IMR-90 (cell line): ENCODE measurements at regions not wholly inside any gene's neighbourhood (a gene's known extent, or its start where the extent isn't known, plus 50 kb on each side); places are given as distances from the start of the nearest gene placed in this dataset.

Experiments
- ATAC-seq: fragments of 200-7000 bp; cut with Tn5 transposase; 2 replicates; pipeline ENCODE4 v1.9.1; 2020; ENCODE audit warnings: low read depth, mild to moderate bottlenecking, moderate library complexity
- BruUV-seq: library from RNA; stranded (reverse); fragments of 400-500 nt; replicated peaks from 2 replicates; lab custom pipeline; 2021; lab: Mats Ljungman, UMichigan
- CTCF ChIA-PET: fragments of 300-600 bp; formaldehyde crosslinking; extraction: SDS; loops from one replicate; lab custom pipeline; 2021; ENCODE audit warnings: antibody characterized with exemption; lab: Yijun Ruan, JAX
- POLR2A ChIA-PET: fragments of 300-600 bp; sonication (Branson Sonifier 250); formaldehyde crosslinking; loops from one replicate; lab custom pipeline; 2022; ENCODE audit warnings: antibody characterized with exemption; ENCODE audit not compliant: unreplicated experiment; lab: Charles Lee
- DNase-seq: peaks from one replicate; pipeline ENCODE4 v3.0.0; 2013
- H2AFZ ChIP-seq: replicated peaks from 2 replicates; pipeline ENCODE3; 2013; ENCODE audit warnings: low read length, mild to moderate bottlenecking; ENCODE audit not compliant: poor library complexity
- H2AK5ac ChIP-seq: 2 replicates; pipeline ENCODE4 v1.6.1; 2013; ENCODE audit warnings: low read depth, low read length, inconsistent platforms
- H2AK9ac ChIP-seq: replicated peaks from 2 replicates; pipeline ENCODE3; 2013; ENCODE audit warnings: mild to moderate bottlenecking, low read depth, low read length, moderate library complexity; ENCODE audit not compliant: poor library complexity
- H2BK120ac ChIP-seq: 2 replicates; pipeline ENCODE4 v1.6.1; 2013; ENCODE audit warnings: low read depth, low read length, inconsistent platforms
- H2BK15ac ChIP-seq: 3 replicates; pipeline ENCODE4 v1.6.1; 2013; ENCODE audit warnings: low read depth, low read length, inconsistent platforms
- H2BK20ac ChIP-seq: 2 replicates; pipeline ENCODE4 v1.6.1; 2013; ENCODE audit warnings: low read depth, mild to moderate bottlenecking, inconsistent platforms, low read length, moderate library complexity
- H2BK5ac ChIP-seq: 2 replicates; pipeline ENCODE4 v1.6.1; 2013; ENCODE audit warnings: mild to moderate bottlenecking, low read depth, low read length, inconsistent platforms; ENCODE audit not compliant: poor library complexity, severe bottlenecking
- H3K14ac ChIP-seq: replicated peaks from 2 replicates; pipeline ENCODE4 v1.6.1; 2013; ENCODE audit warnings: low read depth, low read length, inconsistent platforms
- H3K18ac ChIP-seq: 2 replicates; pipeline ENCODE4 v1.6.1; 2013; ENCODE audit warnings: low read depth, low read length, control low read depth
- H3K23ac ChIP-seq: 2 replicates; pipeline ENCODE4 v1.6.1; 2013; ENCODE audit warnings: low read depth, low read length, inconsistent platforms
- H3K27ac ChIP-seq: 2 replicates; pipeline ENCODE4 v1.5.1; 2013; ENCODE audit warnings: mild to moderate bottlenecking, control low read depth, low read length; ENCODE audit not compliant: insufficient read depth
- H3K27me3 ChIP-seq: 2 replicates; pipeline ENCODE4 v1.6.1; 2013; ENCODE audit warnings: low read length; ENCODE audit not compliant: control insufficient read depth, insufficient read depth
- H3K36me3 ChIP-seq: 2 replicates; pipeline ENCODE4 v1.6.1; 2013; ENCODE audit warnings: low read length, mixed read lengths; ENCODE audit not compliant: control insufficient read depth, insufficient read depth
- H3K4ac ChIP-seq: 2 replicates; pipeline ENCODE4 v1.6.1; 2013; ENCODE audit warnings: low read depth, low read length, inconsistent platforms
- H3K4me1 ChIP-seq: 2 replicates; pipeline ENCODE4 v1.6.1; 2013; ENCODE audit warnings: low read length, mixed read lengths; ENCODE audit not compliant: control insufficient read depth, insufficient read depth
- H3K4me2 ChIP-seq: 2 replicates; pipeline ENCODE4 v1.6.1; 2013; ENCODE audit warnings: low read depth, mild to moderate bottlenecking, control low read depth, low read length, moderate library complexity
- H3K4me3 ChIP-seq: 2 replicates; pipeline ENCODE4 v1.5.1; 2013; ENCODE audit warnings: low read depth, mild to moderate bottlenecking, control low read depth, low read length, moderate library complexity; ENCODE audit not compliant: insufficient read depth
- H3K56ac ChIP-seq: 2 replicates; pipeline ENCODE4 v1.6.1; 2013; ENCODE audit warnings: low read length, inconsistent platforms; ENCODE audit not compliant: insufficient read depth; ENCODE audit errors: extremely low read depth
- H3K79me1 ChIP-seq, 2 experiments: 2 replicates each; pipeline ENCODE4 v1.6.1; 2013; ENCODE audit warnings: low read length in 2 of 2, inconsistent platforms in 1 of 2, low read depth in 1 of 2
- H3K9ac ChIP-seq: 2 replicates; pipeline ENCODE4 v1.6.1; 2013; ENCODE audit warnings: low read depth, low read length, control low read depth
- H3K9me1 ChIP-seq: 2 replicates; pipeline ENCODE4 v1.6.1; 2013; ENCODE audit warnings: low read length, inconsistent platforms; ENCODE audit not compliant: insufficient read depth
- H3K9me3 ChIP-seq: 2 replicates; pipeline ENCODE4 v1.6.1; 2013; ENCODE audit warnings: low read length; ENCODE audit not compliant: control insufficient read depth, insufficient read depth
- H4K20me1 ChIP-seq: 2 replicates; pipeline ENCODE4 v1.6.1; 2013; ENCODE audit warnings: low read length, inconsistent platforms; ENCODE audit not compliant: insufficient read depth
- H4K5ac ChIP-seq: 2 replicates; pipeline ENCODE4 v1.6.1; 2013; ENCODE audit warnings: mild to moderate bottlenecking, low read depth, low read length, control low read depth
- H4K8ac ChIP-seq, 2 experiments: 2 replicates each; pipeline ENCODE4 v1.6.1; 2013; ENCODE audit warnings: low read depth in 2 of 2, low read length in 2 of 2, control low read depth in 1 of 2, inconsistent platforms in 1 of 2
- H4K91ac ChIP-seq: 2 replicates; pipeline ENCODE4 v1.6.1; 2013; ENCODE audit warnings: low read depth, low read length, inconsistent platforms; ENCODE audit not compliant: insufficient read depth
- BHLHE40 ChIP-seq: fragments of 150-350 bp; IDR thresholded peaks from 2 replicates; pipeline ENCODE4 v1.6.1; 2016; ENCODE audit warnings: mild to moderate bottlenecking, low read depth, low read length
- CEBPB ChIP-seq: IDR thresholded peaks from 2 replicates; pipeline ENCODE4 v1.6.1; 2012; ENCODE audit warnings: low read depth, low read length, improper control_type of control experiment
- CHD1 ChIP-seq: IDR thresholded peaks from 2 replicates; pipeline ENCODE4 v1.6.1; 2012; ENCODE audit warnings: low read depth, low read length, improper control_type of control experiment
- FOS ChIP-seq: fragments of 150-350 bp; IDR thresholded peaks from 2 replicates; pipeline ENCODE4 v1.6.1; 2016; ENCODE audit warnings: low read depth, low read length
- MAFK ChIP-seq: IDR thresholded peaks from 2 replicates; pipeline ENCODE4 v1.6.1; 2012; ENCODE audit warnings: low read depth, low read length, improper control_type of control experiment
- MAZ ChIP-seq: IDR thresholded peaks from 2 replicates; pipeline ENCODE4 v1.6.1; 2012; ENCODE audit warnings: low read depth, mild to moderate bottlenecking, low read length, improper control_type of control experiment, moderate library complexity, borderline replicate concordance
- MXI1 ChIP-seq: IDR thresholded peaks from 2 replicates; pipeline ENCODE4 v1.6.1; 2012; ENCODE audit warnings: low read depth, mild to moderate bottlenecking, low read length, moderate library complexity, borderline replicate concordance
- NFE2L2 ChIP-seq: fragments of 150-350 bp; IDR thresholded peaks from 2 replicates; pipeline ENCODE4 v1.6.1; 2016; ENCODE audit warnings: low read depth, mild to moderate bottlenecking, low read length
- POLR2A ChIP-seq: IDR thresholded peaks from 2 replicates; pipeline ENCODE4 v1.6.1; 2012; ENCODE audit warnings: mild to moderate bottlenecking, low read depth, low read length
- RAD21 ChIP-seq: IDR thresholded peaks from 2 replicates; pipeline ENCODE4 v1.6.1; 2012; ENCODE audit warnings: low read length, improper control_type of control experiment
- RCOR1 ChIP-seq: IDR thresholded peaks from 2 replicates; pipeline ENCODE4 v1.6.1; 2012; ENCODE audit warnings: mild to moderate bottlenecking, low read length, improper control_type of control experiment; ENCODE audit not compliant: insufficient replicate concordance
- RFX5 ChIP-seq: IDR thresholded peaks from 2 replicates; pipeline ENCODE4 v1.8.0; 2012; ENCODE audit warnings: low read depth, mild to moderate bottlenecking, low read length, moderate library complexity
- SMC3 ChIP-seq: fragments of 150-350 bp; IDR thresholded peaks from 2 replicates; pipeline ENCODE4 v1.6.1; 2016; ENCODE audit warnings: low read depth, mild to moderate bottlenecking, antibody characterized with exemption, low read length, moderate library complexity
- WGBS, 2 experiments: methylation state at CpG; one replicate each; pipeline versions ENCODE4 v1.1.5 to v1.1.7; 2013; ENCODE audit warnings: missing lambda C conversion rate in 2 of 2; ENCODE audit not compliant: insufficient read length in 1 of 2; ENCODE audit errors: extremely low coverage in 2 of 2; 5-methylcytosine and 5-hydroxymethylcytosine counted together
- dilution Hi-C: fragments of 300-500 bp; cut with HindIII; formaldehyde crosslinking; loops from one replicate; pipeline ENCODE4 v1.14.3; 2018; ENCODE audit warnings: low sequenced_read_pairs; ENCODE audit not compliant: unreplicated experiment
- in situ Hi-C: fragments of 300-500 bp; cut with MboI; formaldehyde crosslinking; loops from 3 replicates; pipeline ENCODE4 v1.14.3; 2019; ENCODE audit warnings: low sequenced_read_pairs, inconsistent platforms, mixed read lengths
- intact Hi-C: fragments of 100-400 bp; cut with micrococcal nuclease; formaldehyde crosslinking; loops from 2 replicates; pipeline ENCODE4 v1.10.0; 2022
- TF ChIP-seq, protein P1 (sequence below): conservative IDR thresholded peaks from 2 replicates; pipeline ENCODE4 v1.5.1; 2012; ENCODE audit warnings: mild to moderate bottlenecking, low read depth, low read length, improper control_type of control experiment
- TF ChIP-seq, protein P2 (sequence below): fragments of 150-350 bp; IDR thresholded peaks from 2 replicates; pipeline ENCODE4 v1.6.1; 2016; ENCODE audit warnings: low read depth, mild to moderate bottlenecking, low read length, moderate library complexity, borderline replicate concordance
- TF ChIP-seq, protein P3 (sequence below): fragments of 150-350 bp; IDR thresholded peaks from 2 replicates; pipeline ENCODE4 v1.6.1; 2017; ENCODE audit warnings: mild to moderate bottlenecking, antibody characterized with exemption, low read length, low read depth

DNA sequence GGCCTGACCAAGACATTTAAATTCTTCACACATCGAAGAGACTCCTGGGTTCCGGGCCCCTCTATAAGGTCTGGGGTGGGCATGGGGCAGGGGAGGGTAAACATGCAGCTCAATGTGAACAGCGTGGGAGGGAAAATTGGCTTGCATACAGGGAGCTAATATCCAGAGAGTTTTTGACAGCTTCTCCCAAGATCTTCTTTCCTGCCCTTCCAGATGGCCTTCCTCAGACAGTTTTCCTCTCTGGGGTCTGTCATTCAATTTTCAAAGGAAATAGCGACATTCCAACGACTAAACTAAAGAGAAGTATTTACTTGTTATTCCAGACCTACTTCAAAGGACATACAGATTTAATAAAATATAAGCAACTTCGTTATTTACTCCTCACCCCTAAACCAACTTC lies 1030.6 kb downstream of the MCTP2 start:
- H3K9me3 ChIP-seq: no peaks in the 10 kb centered on the region
- no peak for DNase-seq
- TF ChIP-seq RCOR1 (no peak), MAZ (no peak), FOS (no peak), SMC3 (no peak), MAFK (no peak), BHLHE40 (no peak), CEBPB (no peak), RFX5 (no peak), NFE2L2 (no peak), RAD21 (no peak), CHD1 (no peak), MXI1 (no peak), POLR2A (no peak)
- TF ChIP-seq, protein P1, sequence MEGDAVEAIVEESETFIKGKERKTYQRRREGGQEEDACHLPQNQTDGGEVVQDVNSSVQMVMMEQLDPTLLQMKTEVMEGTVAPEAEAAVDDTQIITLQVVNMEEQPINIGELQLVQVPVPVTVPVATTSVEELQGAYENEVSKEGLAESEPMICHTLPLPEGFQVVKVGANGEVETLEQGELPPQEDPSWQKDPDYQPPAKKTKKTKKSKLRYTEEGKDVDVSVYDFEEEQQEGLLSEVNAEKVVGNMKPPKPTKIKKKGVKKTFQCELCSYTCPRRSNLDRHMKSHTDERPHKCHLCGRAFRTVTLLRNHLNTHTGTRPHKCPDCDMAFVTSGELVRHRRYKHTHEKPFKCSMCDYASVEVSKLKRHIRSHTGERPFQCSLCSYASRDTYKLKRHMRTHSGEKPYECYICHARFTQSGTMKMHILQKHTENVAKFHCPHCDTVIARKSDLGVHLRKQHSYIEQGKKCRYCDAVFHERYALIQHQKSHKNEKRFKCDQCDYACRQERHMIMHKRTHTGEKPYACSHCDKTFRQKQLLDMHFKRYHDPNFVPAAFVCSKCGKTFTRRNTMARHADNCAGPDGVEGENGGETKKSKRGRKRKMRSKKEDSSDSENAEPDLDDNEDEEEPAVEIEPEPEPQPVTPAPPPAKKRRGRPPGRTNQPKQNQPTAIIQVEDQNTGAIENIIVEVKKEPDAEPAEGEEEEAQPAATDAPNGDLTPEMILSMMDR: no peak
- TF ChIP-seq, protein P2, sequence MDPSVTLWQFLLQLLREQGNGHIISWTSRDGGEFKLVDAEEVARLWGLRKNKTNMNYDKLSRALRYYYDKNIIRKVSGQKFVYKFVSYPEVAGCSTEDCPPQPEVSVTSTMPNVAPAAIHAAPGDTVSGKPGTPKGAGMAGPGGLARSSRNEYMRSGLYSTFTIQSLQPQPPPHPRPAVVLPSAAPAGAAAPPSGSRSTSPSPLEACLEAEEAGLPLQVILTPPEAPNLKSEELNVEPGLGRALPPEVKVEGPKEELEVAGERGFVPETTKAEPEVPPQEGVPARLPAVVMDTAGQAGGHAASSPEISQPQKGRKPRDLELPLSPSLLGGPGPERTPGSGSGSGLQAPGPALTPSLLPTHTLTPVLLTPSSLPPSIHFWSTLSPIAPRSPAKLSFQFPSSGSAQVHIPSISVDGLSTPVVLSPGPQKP: no peak
- TF ChIP-seq, protein P3, sequence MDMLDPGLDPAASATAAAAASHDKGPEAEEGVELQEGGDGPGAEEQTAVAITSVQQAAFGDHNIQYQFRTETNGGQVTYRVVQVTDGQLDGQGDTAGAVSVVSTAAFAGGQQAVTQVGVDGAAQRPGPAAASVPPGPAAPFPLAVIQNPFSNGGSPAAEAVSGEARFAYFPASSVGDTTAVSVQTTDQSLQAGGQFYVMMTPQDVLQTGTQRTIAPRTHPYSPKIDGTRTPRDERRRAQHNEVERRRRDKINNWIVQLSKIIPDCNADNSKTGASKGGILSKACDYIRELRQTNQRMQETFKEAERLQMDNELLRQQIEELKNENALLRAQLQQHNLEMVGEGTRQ: no peak
- no peak overlapping the region for H2AFZ ChIP-seq
- peak overlapping the region; percentile 91 for H2BK5ac ChIP-seq
- H3K4me3 ChIP-seq: no peak overlapping the region
- H3K9me1 ChIP-seq: peaks cover 5% of the 10 kb centered on the region
- no peak overlapping the region for H2AK9ac ChIP-seq
- no peaks in the 10 kb centered on the region for H3K36me3 ChIP-seq
- peak overlapping the region; percentile 8; the same call in 1 of the 2 replicates for H2AK5ac ChIP-seq
- peak overlapping the region; percentile 57 for H4K5ac ChIP-seq
- H3K4me1 ChIP-seq: peaks cover 22% of the 10 kb centered on the region
- H3K9ac ChIP-seq: no peak overlapping the region
- ChIA-PET POLR2A (no interaction called here), CTCF (interaction anchor here (1.0 kb wide), 1 partner anchor 11 kb away, joined by 4 read pairs; no protein-coding TSS in a partner anchor)
- dilution Hi-C loops (no loop called here), intact Hi-C loops (loop anchor here (10.0 kb wide), 1 partner anchor 403 kb away; no protein-coding TSS in a partner anchor), in situ Hi-C loops (loop anchor here (25.0 kb wide), 1 partner anchor 1975 kb away; no protein-coding TSS in a partner anchor)
- WGBS, 2 experiments: no CpG with 5 or more reads among the region's 6 CpGs
- peak overlapping the region; percentile 90; the same call in 1 of the 2 replicates for H2BK120ac ChIP-seq
- BruUV-seq: no TSS peak
- H3K27ac ChIP-seq: peak overlapping the region; percentile 26; the same call in 1 of the 2 replicates
- ATAC-seq: no peak
- peak overlapping the region; percentile 41; the same call in 1 of the 2 replicates for H3K14ac ChIP-seq
- no peaks in the 10 kb centered on the region for H3K27me3 ChIP-seq
- peak overlapping the region; percentile 62; the same call in 1 of the 2 replicates for H3K4ac ChIP-seq
- H3K4me2 ChIP-seq: no peak overlapping the region
- no peaks in the 10 kb centered on the region for H4K20me1 ChIP-seq
- H3K23ac ChIP-seq: peak overlapping the region; percentile 62; the same call in 1 of the 2 replicates
- H3K18ac ChIP-seq: peak overlapping the region; percentile 66
- peak overlapping the region; percentile 60; the same call in 1 of the 3 replicates for H2BK15ac ChIP-seq
- peak overlapping the region; percentile 14 to 27; a peak in 2 of 4 replicates for H4K8ac ChIP-seq
- H3K79me1 ChIP-seq: no peaks in the 10 kb centered on the region; a peak in 1 of 4 replicates
- peak overlapping the region; percentile 49; the same call in 1 of the 2 replicates for H4K91ac ChIP-seq
- H3K56ac ChIP-seq: no peak overlapping the region
- H2BK20ac ChIP-seq: peak overlapping the region; percentile 85
